ENCODE measurements at regions not wholly inside any gene's neighbourhood (a gene's known extent, or its start where the extent isn't known, plus 50 kb on each side); places are given as distances from the start of the nearest gene placed in this dataset.

GRCh38 chr9:25322142-25322541 lies 356.1 kb downstream of the TUSC1 start:
- TF ChIP-seq GATA3 (IDR thresholded peaks at IDR 0.05; ENCODE audit: low read depth, low read length), result no peak
- TF ChIP-seq GATA2 (IDR thresholded peaks at IDR 0.05; ENCODE audit: low read depth, low read length), result no peak

Data from SH-SY5Y (cell line).